Ovary (tissue), 7 donors: ENCODE measurements at regions not wholly inside any gene's neighbourhood (a gene's known extent, or its start where the extent isn't known, plus 50 kb on each side); places are given as distances from the start of the nearest gene placed in this dataset.

ENCODE experiments used
- DNase-seq, 5 donors: peaks; one replicate each; pipeline ENCODE4 v3.0.0-alpha.2; 2019 to 2020
- H3K27ac ChIP-seq, 2 donors: fragments of 200-600 bp; one replicate each; pipeline versions ENCODE4 v1.5.1 to v1.8.0; 2019 to 2022
- H3K27me3 ChIP-seq: fragments of 200-600 bp; one replicate; pipeline ENCODE4 v1.8.0; 2022
- H3K36me3 ChIP-seq: fragments of 200-600 bp; sonication (generic); one replicate; pipeline ENCODE4 v1.5.1; 2019
- H3K4me1 ChIP-seq: one replicate; pipeline ENCODE4 v1.8.1; 2013; ENCODE audit warnings: mild to moderate bottlenecking, moderate library complexity; ENCODE audit not compliant: insufficient read depth
- H3K4me3 ChIP-seq: fragments of 200-600 bp; sonication (generic); one replicate; pipeline ENCODE4 v1.5.1; 2017
- H3K9me3 ChIP-seq, 2 donors: fragments of 200-600 bp in 1 of 2; sonication (generic) in 1 of 2; one replicate each; pipeline versions ENCODE4 v1.5.1 to v1.8.1; 2013 to 2019; ENCODE audit warnings: mild to moderate bottlenecking in 1 of 2, moderate library complexity in 1 of 2
- EP300 ChIP-seq: sonication (generic); formaldehyde crosslinking; IDR thresholded peaks from one replicate; pipeline ENCODE4 v1.6.1; 2017; ENCODE audit warnings: antibody characterized with exemption
- POLR2A ChIP-seq: fragments of 450-650 bp; IDR thresholded peaks from one replicate; pipeline ENCODE4 v1.6.1; 2017; ENCODE audit warnings: antibody characterized with exemption, mild to moderate bottlenecking, moderate library complexity
- WGBS, 3 donors: extraction: QIAGEN DNeasy Blood & Tissue Kit in 1 of 3; methylation state at CpG; one replicate each; pipeline versions ENCODE4 v1.1.5 to v1.1.7; 2013 to 2017; 5-methylcytosine and 5-hydroxymethylcytosine counted together
- intact Hi-C, 4 donors: fragments of 100-400 bp; cut with DNase I; formaldehyde crosslinking; loops; one replicate each; pipeline versions ENCODE4 v1.11.0 to v1.15.1; 2022 to 2023
- TF ChIP-seq, protein P1 (sequence below), 3 donors: fragments of 450-650 bp in 2 of 3; fragments of 200-600 bp in 1 of 3; IDR thresholded peaks; one replicate each; pipeline versions ENCODE4 v1.5.1 to v1.8.0; 2016 to 2022; ENCODE audit warnings: antibody characterized with exemption in 3 of 3, mild to moderate bottlenecking in 1 of 3
- donor health status: DM: no; HTN: no; CAD: no; lungs with moderate emphysema.
- donor health status: DM: no; HTN: no; CAD: no.
- donor health status: Bipolar disorder and iron deficiency.
- donor health status: DM: no; HTN: no; CAD: no.
- donor health status: DM: yes; HTN: yes; CAD: no.

DNA sequence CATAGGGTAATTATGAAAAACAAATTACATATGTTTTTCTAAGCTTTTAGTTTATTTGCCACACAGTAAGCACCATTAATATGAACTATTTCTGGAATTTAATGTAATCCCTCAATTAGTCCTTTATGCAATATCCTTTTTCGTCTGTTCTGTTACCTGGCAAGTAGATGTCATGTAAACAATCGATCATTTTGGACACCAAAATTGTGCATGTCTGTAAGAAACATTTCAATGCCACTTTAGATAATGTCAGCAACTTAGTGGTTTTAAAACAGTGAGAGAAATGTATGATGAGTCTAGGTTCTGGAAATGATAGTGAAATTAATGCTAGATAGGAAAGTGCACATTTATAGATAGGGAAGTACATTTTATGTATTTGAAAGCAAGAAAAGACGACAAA, 986.6 kb downstream of the ZPLD1 start:
- no peak for TF ChIP-seq EP300
- TF ChIP-seq POLR2A, result no peak
- TF ChIP-seq, protein P1, sequence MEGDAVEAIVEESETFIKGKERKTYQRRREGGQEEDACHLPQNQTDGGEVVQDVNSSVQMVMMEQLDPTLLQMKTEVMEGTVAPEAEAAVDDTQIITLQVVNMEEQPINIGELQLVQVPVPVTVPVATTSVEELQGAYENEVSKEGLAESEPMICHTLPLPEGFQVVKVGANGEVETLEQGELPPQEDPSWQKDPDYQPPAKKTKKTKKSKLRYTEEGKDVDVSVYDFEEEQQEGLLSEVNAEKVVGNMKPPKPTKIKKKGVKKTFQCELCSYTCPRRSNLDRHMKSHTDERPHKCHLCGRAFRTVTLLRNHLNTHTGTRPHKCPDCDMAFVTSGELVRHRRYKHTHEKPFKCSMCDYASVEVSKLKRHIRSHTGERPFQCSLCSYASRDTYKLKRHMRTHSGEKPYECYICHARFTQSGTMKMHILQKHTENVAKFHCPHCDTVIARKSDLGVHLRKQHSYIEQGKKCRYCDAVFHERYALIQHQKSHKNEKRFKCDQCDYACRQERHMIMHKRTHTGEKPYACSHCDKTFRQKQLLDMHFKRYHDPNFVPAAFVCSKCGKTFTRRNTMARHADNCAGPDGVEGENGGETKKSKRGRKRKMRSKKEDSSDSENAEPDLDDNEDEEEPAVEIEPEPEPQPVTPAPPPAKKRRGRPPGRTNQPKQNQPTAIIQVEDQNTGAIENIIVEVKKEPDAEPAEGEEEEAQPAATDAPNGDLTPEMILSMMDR (IDR thresholded peaks at IDR 0.05), result no peak
- Histone ChIP-seq H3K4me1 (no peaks in the 10 kb centered on the region), H3K36me3 (no peaks in the 10 kb centered on the region), H3K4me3 (no peak overlapping the region), H3K27me3 (no peaks in the 10 kb centered on the region), H3K27ac (no peak overlapping the region), H3K9me3 (no peaks in the 10 kb centered on the region)
- DNase-seq, result no peak
- 78 to 84% (median 78%) methylated on average over 3 of the region's 3 CpGs for WGBS, 3 donors
- intact Hi-C loops, result no loop called here

DNA sequence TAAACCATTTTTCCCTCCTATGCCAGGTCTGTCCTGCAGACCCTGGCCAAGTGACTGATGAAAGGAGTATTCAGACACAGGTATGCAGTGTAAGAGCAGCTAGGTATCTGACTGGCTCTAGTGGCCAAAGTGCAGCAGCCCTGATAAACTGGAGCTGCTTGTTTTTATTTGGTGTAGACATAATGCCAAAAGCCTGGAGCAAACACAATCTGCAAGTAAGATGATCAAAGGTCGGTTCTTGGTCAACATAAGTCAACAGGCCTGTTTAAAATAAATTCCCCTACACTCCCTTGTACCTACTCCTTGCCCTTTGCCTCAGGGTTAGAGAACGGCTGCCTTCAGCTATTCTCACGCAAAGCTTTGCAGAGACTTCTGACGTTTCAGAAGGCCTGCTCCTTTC, 1003.1 kb downstream of the ZPLD1 start:
- Histone ChIP-seq H3K4me1 (no peaks in the 10 kb centered on the region), H3K36me3 (no peaks in the 10 kb centered on the region), H3K27ac (no peak overlapping the region), H3K4me3 (no peak overlapping the region), H3K9me3 (no peaks in the 10 kb centered on the region), H3K27me3 (no peaks in the 10 kb centered on the region)
- WGBS, 3 donors, result 88 to 93% (median 88%) methylated on average over 4 of the region's 4 CpGs
- no peak for TF ChIP-seq POLR2A
- TF ChIP-seq, protein P1 (IDR thresholded peaks at IDR 0.05), result no peak
- intact Hi-C loops, result no loop called here
- no peak for DNase-seq

DNA sequence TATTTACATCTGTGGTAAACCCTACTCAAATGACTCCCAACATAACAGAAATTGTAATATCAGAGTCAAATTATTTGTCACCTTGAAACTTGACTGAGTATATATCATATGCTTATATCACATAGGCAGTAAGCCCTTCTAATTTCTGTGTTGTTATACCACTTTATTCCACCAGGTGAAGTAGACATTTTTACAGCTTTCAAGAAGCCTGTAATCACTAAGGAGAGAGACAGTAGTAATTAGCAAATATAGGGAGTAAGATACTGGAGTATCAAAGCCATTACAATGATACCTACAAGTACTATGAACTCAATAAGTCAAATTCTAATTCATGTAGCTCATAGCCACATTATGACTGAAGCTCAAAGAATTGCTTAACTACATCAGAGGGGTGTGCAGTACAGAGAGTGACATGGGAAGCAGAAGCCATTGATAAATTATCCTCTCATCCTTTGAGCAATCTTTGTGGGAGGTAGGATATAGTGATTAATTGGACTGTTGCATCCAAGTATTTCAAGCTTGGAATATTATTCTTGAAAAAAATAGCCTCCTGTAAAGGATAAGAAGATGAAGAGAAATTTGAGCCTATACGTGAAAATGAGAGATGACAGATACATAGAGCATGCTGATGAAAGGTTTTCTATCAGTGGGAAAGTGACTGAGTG, 1005.9 kb downstream of the ZPLD1 start:
- no peaks in the 10 kb centered on the region for H3K36me3 ChIP-seq
- intact Hi-C loops, result no loop called here
- no peak overlapping the region for H3K4me3 ChIP-seq
- WGBS, 3 donors, result 38 to 47% (median 38%) methylated on average over 1 of the region's 1 CpG
- no peaks in the 10 kb centered on the region for H3K9me3 ChIP-seq
- H3K27me3 ChIP-seq, result no peaks in the 10 kb centered on the region
- no peak for DNase-seq
- H3K4me1 ChIP-seq, result no peaks in the 10 kb centered on the region
- no peak overlapping the region for H3K27ac ChIP-seq
- TF ChIP-seq POLR2A (no peak), EP300 (no peak)
- TF ChIP-seq, protein P1 (IDR thresholded peaks at IDR 0.05), result no peak

DNA sequence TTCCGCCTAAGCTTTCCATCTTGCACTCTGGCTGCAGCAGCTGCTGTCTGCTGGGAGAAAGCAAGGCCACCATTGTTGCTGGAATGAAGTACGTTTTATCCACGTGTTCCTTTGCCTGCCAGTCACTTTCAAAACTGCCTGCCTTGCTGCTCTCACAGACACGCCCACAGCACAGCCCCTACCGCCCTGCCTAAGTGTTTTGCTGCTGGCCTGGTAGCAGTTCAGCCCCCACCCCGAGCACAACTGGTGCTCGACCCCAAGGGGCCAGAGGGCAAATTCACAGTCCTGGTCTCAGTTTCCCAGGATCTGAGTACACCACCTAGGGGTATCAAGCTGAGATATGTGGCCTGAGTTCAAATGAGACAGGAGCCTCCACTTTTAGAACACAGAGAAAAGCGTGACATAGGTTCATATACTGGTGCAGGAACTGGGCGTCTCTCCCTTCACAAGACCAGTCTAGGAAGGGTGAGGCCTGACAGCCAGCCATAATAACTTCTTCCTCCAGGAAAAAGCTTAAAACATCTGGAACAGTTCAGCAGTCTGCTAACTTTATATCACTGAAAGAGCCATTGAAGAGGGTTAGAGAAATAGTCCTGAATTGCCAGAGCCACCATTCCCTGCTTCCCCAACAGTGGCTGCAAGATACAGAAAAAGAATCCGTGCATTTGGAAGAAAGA, 1012.3 kb downstream of the ZPLD1 start:
- intact Hi-C loops, result no loop called here
- no peak overlapping the region for H3K4me3 ChIP-seq
- no peak for DNase-seq
- H3K4me1 ChIP-seq, result no peaks in the 10 kb centered on the region
- no peaks in the 10 kb centered on the region for H3K9me3 ChIP-seq
- TF ChIP-seq POLR2A, result no peak
- TF ChIP-seq EP300, result no peak
- TF ChIP-seq, protein P1 (IDR thresholded peaks at IDR 0.05), result no peak
- WGBS, 3 donors, result 58 to 70% (median 59%) methylated on average over 10 of the region's 10 CpGs
- H3K36me3 ChIP-seq, result no peaks in the 10 kb centered on the region
- no peak overlapping the region for H3K27ac ChIP-seq
- no peaks in the 10 kb centered on the region for H3K27me3 ChIP-seq
